Muscle of arm (tissue), 1 donor: ENCODE measurements at regions not wholly inside any gene's neighbourhood (a gene's known extent, or its start where the extent isn't known, plus 50 kb on each side); places are given as distances from the start of the nearest gene placed in this dataset.

Experiments
- DNase-seq: peaks from one replicate; pipeline ENCODE4 v3.0.0-alpha.2; 2013

DNA sequence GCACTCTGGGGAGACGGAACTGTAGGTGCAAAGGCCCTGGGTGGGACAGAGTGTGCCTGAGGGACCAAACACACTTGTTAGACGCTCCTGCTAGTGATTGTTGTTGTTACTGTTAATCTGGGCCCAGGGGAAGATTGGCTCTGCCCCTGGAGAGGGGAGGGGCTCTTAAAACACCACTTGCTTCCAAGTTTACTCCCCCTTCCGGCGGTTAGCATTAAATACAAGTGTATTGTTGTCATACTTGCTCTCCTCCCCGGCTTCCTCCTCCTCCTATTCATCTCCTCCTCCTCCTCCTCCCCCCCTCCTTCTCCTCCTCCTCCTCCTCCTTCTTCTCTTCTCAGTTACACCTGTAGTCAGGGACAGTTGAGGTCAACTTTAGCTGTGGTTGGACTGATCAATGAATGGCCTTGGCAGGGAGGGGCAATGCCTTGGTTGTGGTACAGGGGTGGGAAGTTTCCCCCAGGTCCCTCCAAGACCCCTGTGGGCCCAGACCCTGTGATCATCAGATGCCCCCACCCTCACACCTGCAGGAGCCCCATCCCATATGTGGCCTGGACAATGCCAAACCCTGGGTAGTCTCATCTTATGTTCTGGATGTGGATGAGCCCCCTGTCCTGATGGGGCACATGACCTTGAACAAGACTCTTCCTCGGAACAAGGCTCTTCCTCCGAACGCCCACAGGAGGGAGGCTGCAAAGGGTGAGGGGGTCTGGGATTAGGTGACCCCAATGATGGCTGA lies 217.3 kb downstream of the PTPRU start:
- no peak for DNase-seq

- no peak for DNase-seq
These were observed 216.3 kb downstream of the PTPRU start for GRCh38 chr1:29452463-29453230.

- DNase-seq, result no peak
These were observed 215.1 kb downstream of the PTPRU start for GRCh38 chr1:29451368-29451892.

- DNase-seq, result no peak
These were observed 214.3 kb downstream of the PTPRU start for GRCh38 chr1:29450591-29450990.

DNA sequence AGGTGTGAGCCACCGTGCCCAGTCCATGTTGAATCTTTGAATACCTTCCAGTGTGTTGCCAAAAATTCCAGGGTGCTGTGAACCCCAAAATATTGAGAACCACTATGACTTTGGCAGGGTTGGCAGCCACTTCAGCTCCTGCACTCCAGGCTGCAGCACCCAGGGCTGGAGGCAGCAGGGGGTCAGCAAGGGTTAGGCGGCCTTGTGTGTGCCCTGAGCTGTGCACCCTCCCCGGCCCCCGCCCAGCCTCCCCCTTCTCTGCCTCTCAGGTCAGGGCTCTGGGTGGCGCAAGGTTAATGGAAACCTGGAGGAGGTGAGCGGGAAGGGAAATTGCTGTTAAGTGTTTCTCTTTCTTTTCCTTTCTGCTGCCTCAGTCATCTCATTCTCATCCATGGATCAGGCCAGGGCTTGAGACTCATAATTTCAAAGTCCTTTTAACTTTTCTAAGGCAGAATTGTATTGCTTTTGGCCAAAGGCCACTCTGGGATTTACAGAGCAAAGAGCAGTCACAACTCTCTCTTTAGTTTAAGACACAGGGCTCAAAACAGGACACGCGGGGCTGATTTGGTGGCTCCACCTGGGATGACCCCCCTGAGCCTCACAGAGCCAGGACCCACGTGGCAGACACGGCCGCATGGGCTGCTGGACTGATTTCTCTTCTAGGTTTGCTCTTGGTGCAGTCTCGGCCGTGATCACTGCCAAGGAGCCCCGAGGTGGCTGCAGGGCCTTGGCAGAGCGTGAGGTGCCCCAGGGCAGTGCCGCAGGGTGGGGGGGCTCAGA lies 212.3 kb downstream of the PTPRU start:
- DNase-seq, result no peak

- no peak for DNase-seq
These were observed 211.0 kb downstream of the PTPRU start for GRCh38 chr1:29447368-29447767.

DNA sequence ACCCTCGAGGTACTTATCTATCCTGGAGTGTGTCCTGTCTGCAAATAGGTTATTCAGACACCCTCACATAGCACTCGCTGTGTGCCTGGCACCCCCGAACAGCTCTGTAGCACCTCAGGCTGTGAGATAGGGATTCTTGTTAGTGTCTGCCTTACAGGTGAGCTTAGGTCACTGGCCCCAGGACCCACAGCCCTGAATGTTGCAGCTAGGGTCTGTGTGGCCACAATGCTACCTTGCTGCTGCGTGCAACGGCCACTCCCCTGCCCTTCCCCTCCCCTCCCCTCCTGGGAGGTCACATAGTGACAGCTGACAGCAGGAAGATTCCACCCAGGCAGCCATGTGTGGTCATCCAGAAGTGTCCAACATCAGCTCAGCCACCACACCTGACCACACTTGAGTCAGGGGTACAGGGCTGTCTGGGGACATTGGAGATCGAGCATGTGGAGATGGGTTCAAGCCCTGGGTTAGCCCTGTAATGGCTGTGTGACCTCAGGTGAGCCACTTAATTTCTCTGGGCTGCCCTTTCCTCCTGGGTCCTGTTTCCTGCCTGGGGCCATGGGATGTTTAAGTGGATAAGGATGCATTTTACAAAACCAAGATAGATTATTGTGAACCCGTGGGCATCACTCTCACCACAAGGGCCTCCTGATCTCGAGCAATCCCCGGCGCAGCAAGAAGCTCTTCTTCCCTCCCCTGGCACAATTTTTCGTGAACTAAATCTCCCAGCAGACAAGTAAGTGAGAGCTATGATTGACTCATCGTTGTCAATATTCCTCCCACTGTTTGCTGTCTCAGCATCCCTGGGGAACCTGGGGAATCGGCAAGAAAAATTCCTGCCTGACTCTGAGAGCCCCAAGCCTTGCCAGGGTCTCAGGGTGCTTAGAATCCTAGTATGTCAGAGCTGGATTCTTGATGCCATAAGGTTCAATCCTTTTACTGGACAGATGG lies 208.7 kb downstream of the PTPRU start:
- no peak for DNase-seq

GRCh38 chr1:29444081-29444715 lies 207.9 kb downstream of the PTPRU start:
- DNase-seq, result no peak

DNA sequence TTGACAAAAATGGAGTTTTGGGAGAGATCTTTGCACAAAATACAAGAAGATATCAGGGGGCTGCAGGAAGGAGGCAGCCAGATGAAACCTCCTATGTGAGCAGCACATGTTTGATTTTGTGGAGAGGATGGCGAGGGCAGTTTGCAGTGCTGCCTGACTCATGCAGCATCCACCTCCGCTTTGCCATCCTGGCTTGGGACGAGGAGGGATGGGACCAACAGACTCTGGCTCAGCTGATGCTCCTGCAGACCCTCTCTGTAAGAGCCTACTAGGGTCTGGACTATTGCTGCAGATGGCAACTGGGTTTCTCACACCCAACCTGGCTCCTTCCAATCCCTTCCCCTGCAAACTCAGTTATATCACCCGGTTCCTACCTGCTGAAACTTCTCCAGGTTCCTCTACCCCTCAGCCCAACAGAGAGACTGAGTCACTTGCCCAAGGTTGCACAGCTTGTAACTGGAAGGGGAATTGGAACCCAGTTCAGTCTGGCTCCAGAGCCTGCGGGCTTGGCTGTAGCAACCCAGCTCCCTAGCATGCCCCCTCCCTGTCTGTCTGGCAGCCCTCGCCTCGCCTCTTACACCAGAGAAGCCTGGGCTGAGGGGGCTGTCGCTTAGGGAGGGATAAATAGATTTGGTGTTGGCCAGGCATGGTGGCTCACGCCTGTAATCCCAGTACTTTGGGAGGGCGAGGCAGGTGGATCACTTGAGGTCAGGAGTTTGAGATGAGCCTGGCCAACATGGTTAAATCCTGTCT lies 205.8 kb downstream of the PTPRU start:
- no peak for DNase-seq

DNA sequence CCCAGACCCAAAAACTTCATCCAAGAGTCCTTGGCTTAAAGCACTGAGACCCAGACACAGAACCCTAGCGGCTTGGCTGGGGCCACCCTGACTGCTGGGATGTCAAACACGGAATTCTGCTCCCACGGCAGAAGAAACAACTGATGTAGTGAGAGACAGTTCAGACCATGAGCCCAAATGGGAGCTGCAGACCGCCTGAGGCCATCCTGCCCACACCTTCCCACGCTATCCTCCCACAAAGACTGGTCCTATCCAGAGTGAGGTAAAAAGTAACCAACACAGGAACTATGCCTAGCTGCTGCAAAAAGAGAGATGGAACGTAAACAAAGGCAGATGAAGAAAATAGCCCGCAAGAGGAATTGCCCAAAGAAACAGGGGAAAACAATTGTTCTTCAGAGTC lies 203.3 kb downstream of the PTPRU start:
- DNase-seq, result no peak

GRCh38 chr1:29438991-29439390 lies 202.7 kb downstream of the PTPRU start:
- no peak for DNase-seq

DNA sequence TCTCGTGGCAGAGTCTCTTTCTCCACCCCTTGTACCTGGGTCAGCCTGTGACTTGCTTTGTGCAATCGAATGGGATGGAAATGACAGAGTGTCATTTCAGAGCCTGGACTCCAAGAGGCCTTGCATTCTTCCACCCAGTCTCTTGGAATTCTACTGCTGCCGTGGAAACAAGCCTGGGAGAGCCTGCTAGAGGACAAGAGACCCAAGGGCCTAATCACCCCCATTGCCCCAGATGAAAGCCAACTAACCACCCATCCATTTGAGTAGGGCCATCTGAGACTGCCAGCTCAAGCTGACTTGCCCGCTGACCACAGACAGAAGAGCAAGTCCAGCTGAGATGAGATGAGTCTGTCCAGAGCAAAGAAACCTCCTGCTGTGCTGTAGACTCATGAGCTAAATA lies 201.6 kb downstream of the PTPRU start:
- DNase-seq, result no peak

- DNase-seq, result no peak
These were observed 200.0 kb downstream of the PTPRU start for GRCh38 chr1:29436181-29436785.

DNA sequence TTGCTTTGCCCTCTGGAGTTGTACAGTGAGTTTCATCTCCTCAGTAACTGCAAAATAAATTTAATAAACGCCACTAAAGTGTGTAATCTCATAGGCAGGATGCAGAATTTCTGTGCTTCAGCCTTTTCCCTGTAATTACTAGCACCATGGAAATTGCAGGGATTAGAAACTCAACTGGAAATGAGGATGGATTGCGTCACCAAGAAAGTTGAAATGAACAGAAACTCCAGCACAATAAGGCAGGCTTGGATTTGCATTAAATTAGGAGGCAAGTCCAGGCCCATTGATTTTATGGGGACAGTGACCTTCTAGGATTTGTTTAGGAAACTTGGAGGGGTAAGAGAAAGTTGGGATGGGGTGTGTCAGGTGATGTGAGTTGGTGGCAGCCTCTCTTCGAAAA lies 197.5 kb downstream of the PTPRU start:
- DNase-seq, result no peak

DNA sequence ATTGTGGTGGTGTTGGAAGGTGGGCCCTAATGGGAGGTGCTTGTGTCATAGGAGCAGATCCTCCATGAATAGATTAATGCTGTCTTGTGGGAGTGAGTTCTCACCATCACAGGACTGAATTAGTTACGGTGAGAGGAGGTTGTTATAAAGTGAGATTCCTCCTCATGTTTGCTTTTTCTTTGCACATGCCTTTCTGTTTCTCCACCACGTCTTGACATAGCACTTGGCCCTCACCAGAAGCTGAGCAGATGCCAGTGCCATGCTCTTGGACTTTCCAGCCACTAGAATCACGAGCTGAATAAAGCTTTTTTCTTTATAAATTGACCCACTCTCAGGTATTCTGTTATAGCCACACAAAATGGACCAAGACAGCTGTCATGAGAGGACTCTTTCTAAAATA lies 194.8 kb downstream of the PTPRU start:
- no peak for DNase-seq

- no peak for DNase-seq
These were observed 193.3 kb downstream of the PTPRU start for GRCh38 chr1:29429656-29430055.

GRCh38 chr1:29428997-29429396 lies 192.7 kb downstream of the PTPRU start:
- no peak for DNase-seq

DNA sequence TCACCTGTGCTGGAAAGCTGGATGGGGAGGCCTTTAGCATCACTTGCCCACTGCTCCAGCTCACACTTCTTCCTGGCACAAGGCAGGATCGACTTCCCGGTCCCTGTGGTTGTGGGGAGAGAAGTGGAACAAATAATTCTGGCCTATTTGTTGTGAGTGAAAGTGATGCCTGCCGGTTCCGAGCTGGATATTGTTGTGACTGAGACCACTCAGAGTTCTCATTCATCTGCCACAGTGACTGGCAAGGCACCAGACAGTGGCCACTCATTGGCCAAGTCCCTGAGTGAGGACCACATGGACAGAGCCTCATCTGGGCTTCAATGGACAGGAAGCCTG lies 191.9 kb downstream of the PTPRU start:
- no peak for DNase-seq

GRCh38 chr1:29427614-29428279 lies 191.4 kb downstream of the PTPRU start:
- DNase-seq, result no peak
